ENCODE measurements at regions not wholly inside any gene's neighbourhood (a gene's known extent, or its start where the extent isn't known, plus 50 kb on each side); places are given as distances from the start of the nearest gene placed in this dataset.

- no peak for TF ChIP-seq CTCF (IDR thresholded peaks at IDR 0.05)
- no peak for TF ChIP-seq POLR2A (IDR thresholded peaks at IDR 0.05)
Observed at GRCh38 chr5:175027390-175027789, 303.0 kb downstream of the MSX2 start.

All from lower leg skin (tissue), 3 donors.